ENCODE measurements at regions not wholly inside any gene's neighbourhood (a gene's known extent, or its start where the extent isn't known, plus 50 kb on each side); places are given as distances from the start of the nearest gene placed in this dataset.
"Not testable (repeated sequence)": the region's sequence is repeated elsewhere in the genome, so short reads cannot be mapped to it uniquely, and the experiment has no call there.

DNA sequence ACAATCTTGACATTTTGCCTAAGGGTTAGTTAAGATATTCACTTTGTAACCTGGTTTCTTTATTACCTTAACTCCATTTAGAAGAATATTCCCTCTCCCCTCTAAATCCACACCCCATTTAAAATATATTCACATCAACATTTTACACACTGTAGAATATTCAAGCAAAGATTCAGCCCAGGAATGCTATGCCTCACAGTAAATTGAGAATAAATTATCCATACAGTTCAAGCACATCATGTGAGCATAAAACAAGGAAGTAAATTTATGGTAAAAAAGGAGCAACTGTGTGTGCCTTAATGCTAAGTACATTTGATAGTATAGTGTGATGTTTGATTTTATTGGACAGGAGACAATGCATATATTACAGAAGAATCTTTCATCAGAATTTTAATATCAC lies 806.6 kb upstream of the KIF2B start:
- DNase-seq, result no peak

DNA sequence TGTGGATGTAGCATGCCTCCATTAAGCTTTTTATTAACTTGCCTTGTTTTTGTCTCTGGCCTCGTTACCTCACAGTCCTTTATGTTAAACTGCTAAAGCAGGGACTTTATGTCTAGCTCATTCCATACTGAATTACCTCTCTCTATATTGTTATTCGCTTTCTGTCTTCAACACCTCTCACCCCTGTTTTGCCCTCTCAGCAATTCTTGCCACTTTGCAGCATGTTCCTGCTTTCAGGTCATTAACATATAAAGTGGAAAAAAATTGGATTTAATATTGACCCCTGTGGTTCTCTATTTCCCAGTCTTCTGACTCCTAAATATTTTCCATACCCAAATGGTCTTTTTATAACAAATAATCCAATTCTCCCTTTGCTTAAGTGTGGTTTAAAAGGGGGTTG lies 810.4 kb upstream of the KIF2B start:
- DNase-seq, result no peak

DNA sequence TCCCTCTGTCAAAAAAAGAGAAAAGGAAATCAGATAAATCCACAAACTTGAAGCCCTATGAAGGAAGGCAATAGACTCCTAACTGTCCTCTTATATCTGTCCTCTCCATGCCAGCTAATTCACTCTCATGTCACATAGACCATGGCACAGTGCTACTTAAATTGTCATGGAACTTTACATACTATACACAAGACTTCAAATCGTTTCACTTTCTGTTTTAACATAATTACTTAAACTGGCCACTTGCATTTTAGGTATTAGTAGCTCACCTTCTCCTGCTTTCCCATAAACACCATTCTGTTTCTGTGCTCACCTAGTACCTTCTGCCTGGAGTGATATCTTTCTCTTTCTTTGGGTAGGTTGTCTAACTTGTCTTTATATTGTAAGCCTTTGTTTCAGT lies 816.7 kb upstream of the KIF2B start:
- no peak for DNase-seq

DNA sequence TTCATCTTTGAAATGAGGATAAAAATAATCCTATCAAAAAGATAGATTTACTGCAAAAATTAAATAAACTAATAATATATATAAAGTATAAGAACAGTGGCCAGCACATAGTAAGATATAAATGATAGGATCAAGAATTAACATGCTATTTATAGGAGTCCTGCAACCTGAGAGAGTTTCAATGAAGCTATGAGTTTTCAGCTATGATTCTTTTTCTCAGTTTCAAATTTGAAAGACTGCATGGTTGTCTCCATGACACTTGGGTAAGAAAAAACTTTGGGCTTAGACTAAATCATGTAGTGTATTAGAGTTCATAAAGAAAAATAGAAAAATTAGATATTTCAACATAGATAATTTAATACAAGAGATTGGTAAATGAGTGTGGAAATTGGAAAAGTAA lies 817.8 kb upstream of the KIF2B start:
- DNase-seq, result no peak

DNA sequence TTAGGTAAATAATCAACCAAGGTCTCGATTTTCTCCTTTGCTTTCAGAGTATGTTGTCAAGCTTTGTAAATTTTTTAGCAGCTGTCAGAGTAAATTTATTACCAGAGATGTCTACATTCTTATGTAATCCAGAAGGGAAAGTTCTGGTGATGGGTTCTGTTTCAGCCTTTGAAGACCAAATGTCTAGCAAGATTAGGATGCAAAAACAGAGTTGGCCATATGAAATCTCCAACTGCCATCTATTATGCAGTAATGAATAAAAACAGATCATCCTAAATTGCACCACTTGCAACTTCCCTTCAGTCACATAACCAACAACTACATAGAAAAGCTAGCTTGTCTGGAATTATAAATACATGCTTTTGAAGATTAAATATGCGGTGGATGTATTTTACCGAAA lies 826.8 kb upstream of the KIF2B start:
- DNase-seq, result no peak

DNA sequence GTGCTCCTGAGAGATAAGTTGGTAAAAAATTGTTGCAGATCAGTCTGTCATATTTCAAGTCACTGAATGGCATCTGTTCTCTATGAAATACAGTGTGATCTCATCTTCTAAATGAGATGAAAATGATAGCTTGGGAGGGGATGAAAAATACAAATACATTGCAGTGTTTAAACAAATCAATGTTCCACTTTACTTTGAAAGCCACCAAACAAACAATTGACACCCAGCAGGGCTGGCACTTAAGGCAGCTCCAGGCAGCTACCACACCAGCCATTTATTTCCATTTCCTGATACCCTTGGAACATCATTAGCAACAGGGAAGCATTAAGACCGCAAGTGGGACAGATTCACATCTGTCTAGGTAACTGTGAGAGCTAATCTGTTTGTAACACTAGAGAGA lies 827.6 kb upstream of the KIF2B start:
- no peak for DNase-seq

DNA sequence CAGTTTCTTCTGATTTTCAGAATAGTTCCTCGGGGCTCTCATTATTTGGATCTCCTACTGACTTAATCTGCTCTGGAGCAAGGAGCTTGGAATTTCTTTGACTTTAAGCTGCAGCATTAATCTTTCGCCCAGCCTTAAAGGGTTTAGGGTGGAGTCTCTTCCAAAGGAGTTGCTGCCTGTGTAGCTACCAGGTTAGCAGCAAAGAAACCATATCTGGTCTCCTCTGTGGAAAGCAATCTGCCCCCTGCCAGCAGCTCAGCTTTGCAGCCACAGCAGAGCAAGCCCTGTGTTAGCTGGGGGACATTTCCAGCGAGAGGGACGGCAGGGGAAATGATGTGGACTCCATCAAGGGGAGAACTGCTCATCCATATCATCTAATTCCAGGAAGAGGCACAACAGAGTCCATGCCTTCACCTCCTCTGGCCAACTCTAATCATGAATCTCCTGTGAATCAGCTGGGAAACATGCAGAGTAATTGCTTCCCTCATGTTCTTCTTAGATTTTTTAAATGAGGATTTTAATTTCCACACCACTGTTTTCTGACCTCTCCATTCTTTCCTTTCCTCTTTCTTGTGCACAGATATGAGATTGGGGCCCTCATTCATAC lies 827.6 kb upstream of the CA10 start:
- DNase-seq, result no peak

DNA sequence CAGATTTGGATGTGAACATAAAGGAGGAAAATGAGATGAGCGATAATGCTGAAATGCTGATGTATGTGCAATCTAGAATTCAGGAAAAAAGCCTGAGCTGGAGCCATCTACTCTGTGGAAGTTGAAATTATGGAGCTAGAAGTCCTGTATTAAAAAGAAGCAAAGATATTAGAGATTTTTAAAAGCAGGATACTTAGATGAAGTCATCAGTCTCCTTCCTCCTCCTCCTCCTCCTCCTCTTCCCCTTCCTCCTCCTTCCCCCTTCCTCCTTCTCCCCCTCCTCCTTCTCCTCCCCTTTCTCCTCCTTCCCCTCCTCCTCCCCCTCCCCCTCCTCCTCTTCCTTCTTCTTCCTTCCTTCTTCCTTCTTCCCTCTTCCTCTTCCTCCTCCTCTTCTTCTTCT lies 823.8 kb upstream of the CA10 start:
- no peak for DNase-seq

DNA sequence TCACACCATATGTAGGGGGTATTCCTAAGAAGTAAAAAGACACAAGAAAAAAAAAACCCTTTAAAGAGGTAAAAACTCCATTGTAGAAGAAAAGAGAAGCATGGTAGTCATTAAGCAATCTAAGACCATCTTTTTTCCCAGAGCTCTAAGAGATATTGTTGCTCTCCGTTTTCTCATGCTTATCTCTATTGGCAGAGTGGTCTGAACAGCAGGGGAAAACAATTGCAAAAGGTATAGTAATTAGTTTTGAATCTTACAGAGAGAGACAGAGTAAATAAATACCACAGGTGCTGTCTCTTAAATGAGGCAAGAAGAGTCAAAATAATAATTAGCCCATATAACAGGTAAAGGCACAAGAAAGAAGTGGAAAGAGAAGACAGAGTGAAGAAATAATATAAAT lies 821.4 kb upstream of the CA10 start:
- DNase-seq, result no peak

DNA sequence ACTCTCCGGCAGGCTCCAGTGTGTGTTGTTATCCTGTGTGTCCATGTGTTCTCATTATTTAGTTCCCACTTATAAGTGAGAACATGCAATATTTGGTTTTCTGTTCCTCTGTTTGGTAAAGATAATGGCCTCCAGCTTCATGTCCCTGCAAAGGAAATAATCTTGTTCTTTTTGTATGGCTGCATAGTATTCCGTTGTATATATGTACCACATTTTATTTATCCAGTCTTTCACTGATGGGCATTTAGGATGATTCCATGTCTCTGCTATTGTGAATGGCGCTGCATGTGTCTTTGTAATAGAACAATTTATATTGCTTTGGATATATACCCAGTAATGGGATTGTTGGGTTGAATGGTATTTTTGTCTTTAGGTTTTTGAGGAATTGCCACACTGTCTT lies 807.3 kb upstream of the CA10 start:
- no peak for DNase-seq

DNA sequence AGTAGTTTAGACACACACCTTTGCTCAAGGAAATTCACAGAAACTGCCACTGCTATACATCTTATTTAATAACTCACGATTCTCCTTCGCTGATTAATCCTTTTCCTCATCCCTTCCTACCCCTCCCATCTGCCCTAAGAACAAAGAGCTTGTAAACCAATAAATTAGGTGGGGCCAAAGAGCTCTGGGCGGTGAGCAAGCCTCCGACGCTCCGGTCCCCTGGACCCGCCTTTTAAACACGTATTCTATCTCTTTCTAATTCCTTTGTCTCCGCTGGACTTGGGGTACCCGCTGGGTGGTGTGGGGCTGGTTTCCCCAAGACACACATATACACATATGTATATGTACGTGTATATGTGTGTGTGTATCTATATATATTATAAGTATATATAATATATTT lies 803.2 kb upstream of the CA10 start:
- DNase-seq, result not testable (repeated sequence)

DNA sequence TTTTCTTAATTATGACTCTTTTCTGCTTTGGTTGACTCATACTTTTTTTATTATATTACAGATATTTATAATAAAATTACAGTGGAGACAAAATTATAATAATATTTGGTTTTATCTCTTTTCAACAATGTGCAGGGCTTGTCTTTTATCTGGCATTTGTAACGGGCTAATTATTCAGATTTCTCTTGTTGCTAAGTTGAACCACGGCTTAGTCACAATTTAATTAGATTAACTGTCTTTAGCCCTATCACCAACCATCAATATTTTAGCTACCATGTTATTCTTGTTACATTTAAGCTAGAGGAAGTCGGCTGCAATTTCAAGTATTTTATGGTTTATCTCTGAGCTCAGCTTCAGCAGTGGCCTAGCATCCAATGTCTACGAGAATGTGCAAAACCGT lies 798.9 kb upstream of the CA10 start:
- no peak for DNase-seq

DNA sequence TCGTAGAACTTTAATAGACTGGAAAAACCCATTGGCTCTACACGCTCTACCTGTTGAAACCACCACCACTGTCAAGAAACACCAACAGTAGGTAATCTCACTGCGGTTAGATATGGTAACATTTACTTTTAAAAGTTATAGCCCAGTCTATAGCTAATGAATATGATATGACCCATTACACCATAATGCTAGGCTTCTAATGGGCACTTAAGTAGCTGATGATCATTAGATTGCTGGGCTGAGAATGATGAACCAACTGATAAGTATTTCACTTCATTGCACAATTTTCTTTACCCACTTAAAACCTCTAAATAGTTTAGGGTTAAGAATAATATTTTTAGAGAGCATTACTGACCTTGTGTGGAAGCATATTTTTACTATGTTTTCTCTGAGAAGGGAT lies 788.9 kb upstream of the CA10 start:
- no peak for DNase-seq

DNA sequence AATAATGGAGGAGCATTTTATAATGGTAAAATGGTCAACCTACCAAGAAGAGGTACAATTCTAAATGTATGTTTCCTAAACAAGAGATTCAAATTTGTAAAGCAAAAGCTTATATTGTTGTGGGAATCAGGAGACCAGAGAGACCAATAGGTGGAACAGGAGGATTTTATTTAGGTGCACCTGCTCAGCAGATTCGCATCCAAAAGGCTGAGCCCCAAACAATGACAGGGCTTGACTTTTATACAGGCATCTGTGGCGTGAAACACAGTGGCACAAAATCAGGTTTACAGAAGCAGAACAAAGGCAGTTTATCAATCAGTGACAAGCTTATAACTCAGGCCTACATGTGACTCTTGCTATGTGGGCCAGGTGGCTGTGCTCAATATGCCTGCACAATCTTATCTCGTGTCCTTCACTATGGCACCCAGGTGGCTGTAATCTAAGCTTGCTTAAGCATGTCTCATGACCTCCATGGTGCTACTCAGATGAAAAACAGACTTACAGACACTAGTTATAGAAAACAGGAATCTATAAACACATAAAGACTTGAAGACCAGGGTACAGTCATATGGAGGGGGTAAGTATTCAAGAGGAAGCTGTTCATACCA lies 780.2 kb upstream of the CA10 start:
- no peak for DNase-seq

DNA sequence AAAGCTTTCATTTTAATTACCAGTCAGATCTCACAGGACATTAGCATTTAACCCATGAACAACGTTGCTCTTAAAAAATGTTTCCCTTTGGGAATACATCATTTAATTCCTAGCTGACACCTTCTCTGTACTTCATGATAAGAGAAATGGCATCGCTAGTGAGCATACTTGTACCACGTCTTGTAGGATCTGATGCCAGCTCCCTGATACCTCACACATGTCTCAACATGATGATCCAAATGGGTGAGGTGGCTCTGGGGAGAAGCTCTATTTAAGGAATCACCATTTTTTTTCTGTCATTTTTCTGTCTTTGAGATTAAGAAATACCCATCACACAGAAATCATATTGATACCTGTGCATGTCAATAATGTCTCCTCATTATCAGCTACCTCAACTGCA lies 772.1 kb upstream of the CA10 start:
- DNase-seq, result no peak

DNA sequence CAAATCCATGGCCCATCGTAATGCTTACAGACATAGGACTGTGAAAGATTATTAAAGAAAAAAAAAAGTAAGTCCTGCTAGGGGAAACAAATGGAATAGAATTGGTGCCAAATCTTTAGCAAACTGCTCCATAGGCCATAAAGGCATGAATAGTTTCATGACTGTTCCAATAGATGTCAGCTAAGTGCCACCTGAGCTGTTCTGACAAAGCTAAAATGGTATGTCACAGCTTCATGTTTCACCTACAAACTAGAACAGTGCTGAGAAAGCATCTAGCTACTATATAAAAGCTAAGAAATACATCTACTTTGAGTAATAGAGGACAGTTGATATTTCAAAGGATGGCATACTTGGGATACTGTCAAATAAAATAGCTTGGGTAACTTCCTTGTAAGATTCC lies 771.6 kb upstream of the CA10 start:
- no peak for DNase-seq

DNA sequence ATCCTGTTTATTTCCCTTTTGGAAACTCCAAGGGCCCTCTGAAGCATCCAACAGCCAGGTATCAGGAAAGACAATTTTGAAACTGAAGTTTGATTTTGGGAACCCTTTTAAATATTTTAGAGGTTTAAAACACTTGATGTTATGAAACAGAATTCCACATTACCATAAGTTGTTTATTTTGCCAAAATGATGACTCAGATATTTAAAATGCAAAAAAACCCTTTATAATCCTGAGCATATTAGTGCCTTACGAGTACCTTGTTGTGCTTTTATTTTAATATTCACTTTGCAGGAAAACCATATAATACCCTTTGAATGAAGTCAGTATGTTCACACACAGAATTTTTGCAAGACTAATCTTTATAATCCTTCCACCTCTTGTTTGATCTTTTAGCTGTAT lies 765.1 kb upstream of the CA10 start:
- DNase-seq, result no peak

DNA sequence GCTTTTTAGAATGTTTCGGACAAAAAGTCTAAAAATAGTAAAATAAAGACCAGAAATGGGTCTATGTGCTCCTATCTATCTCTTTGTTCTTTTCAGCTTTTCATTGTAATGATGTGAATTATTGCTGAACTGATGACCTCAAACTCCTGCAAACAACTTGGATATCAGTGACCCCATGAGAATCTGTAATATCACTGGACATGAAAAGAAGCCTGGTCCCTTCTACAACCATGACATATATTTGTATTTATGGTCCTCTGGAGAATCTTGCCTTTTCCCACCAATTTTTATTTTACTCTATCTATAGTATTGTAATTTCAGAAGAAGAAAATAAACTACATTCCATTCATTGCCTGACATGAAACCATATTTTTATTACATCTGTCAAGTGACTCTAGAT lies 740.7 kb upstream of the CA10 start:
- no peak for DNase-seq

DNA sequence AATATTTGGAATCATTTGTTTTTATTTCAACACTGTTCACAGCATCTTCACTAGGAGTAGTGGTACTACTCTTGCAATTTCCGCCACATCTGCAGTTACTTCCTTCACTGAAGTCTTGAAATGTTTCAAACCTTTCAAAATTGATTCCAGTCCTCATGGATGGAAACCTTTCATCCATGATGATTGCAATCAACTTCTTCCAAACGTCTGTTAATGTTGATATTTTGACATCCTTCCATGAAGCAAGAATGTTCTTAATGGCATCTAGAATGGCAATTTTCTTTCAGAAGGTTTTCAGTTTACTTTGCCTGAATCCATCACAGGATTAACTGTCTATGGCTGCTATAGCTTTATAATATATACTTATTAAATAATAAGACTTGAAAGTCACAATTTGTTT lies 736.8 kb upstream of the CA10 start:
- DNase-seq, result no peak

DNA sequence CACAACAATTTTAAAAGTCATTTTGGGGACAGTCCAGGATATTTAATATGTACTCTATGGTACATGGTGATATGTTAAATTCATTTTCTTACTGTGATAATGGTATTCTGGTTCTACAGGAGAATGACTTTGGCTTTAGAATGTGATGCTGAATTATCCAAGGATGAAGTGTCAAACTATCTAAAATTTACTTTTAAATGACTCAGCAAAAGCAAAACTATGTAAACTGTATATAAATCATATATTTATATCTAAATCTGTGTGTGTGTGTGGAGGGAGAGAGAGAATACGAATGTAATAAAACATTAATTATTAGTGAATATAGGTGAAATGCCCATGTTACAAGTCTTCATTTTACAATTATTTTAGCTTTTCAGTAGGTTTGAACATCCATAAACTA lies 733.8 kb upstream of the CA10 start:
- no peak for DNase-seq

DNA sequence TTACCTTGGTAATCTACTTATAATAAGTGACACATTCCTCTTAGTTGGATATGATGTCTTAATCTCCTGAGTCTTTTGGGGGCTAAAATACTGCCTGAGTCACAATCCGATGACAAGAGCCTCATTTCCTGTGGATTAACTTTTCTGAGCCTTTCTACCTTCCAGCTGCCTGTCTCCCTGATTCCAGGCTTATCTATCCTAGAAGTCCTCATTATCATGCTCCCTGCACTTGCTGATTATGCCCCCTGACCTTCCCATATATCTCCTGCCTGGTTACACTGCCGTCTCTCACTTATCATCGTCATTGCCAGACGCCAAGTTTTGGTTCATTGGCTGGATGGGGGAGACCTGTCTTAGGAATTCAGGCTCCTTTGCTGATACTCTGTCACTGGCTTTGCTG lies 727.4 kb upstream of the CA10 start:
- no peak for DNase-seq

DNA sequence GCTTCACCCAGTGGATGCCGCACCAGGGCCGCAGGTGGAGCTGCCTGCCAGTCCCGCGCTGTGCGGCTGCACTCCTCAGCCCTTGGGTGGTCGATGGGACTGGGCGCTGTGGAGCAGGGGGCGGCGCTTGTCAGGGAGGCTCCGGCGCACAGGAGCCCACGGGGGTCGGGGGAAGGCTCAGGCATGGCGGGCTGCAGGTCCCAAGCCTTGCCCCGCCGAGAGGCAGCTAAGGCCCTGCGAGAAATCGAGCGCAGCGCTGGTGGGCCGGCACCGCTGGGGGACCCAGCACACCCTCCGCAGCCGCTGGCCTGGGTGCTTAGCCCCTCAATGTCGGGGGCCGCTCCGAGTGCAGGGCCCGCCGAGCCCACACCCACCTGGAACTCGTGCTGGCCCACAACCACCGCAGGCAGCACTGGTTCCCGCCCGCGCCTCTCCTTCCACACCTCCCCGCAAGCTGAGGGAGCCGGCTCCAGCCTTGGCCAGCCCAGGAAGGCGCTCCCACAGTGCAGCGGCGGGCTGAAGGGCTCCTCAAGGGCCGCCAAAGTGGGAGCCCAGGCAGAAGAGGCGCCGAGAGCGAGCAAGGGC lies 725.5 kb upstream of the CA10 start:
- not testable (repeated sequence) for DNase-seq

DNA sequence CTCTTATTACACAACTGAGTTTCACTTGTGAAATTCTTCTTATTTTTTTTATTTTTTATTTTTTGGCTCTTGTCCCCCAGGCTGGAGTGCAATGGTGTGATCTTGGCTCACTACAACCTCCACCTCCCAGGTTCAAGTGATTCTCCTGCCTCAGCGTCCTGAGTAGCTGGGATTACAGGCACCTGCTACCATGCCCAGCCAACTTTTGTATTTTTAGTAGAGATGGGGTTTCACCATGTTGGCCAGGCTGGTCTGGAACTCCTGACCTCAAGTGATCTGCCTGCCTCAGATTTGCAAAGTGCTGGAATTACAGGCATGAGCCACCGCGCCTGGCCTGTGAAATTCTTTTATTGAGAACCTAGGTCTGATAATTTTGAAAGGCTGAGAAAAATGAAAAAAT lies 688.3 kb upstream of the CA10 start:
- DNase-seq, result not testable (repeated sequence)

DNA sequence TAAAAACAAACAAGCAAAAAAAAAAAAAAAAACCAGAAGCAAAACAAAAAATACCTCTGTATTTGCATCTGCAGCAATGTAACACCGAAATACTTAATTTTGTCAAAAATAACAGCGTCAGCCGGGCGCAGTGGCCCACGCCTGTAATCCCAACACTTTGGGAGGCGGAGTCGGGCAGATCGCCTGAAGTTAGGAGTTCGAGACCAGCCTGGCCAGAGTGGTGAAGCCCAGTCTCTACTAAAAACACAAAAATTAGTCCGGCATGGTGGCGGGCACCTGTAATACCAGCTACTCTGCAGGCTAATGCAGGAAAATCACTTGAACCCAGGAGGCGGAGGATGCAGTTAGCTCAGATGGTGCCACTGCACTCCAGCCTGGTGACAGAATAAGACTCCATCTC lies 683.5 kb upstream of the CA10 start:
- DNase-seq, result no peak

DNA sequence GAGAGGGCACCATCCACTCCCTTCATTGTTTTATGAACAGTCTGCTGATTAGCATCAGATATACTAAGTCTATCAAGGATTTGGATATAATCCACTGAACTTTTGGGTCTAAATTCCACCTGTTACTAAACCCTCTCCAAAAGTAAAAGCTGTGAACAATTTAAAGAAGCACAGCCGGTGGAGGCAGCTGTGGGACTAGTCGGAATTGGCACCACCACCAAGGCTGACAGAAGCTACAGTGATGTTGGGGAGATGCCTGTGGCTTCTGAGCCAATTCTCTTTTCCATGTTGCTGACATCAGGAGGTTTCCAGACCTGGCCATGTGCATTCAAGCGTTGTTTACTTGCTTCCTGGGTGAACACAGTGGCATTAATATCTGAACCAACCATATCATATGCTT lies 679.0 kb upstream of the CA10 start:
- DNase-seq, result no peak
